ENCODE measurements at regions not wholly inside any gene's neighbourhood (a gene's known extent, or its start where the extent isn't known, plus 50 kb on each side); places are given as distances from the start of the nearest gene placed in this dataset.

- DNase-seq (ENCODE audit: low read depth, low spot score) (no peak), ATAC-seq (no peak)
- intact Hi-C loops (cut with micrococcal nuclease; ENCODE audit: unreplicated experiment): no loop called here
- no peaks in the 10 kb centered on the region for H3K9me3 ChIP-seq (ENCODE audit: control insufficient read depth, insufficient read depth, low read depth, low read length)
- no peaks in the 10 kb centered on the region for H3K27me3 ChIP-seq (ENCODE audit: control insufficient read depth, insufficient read depth, low read length)
- TF ChIP-seq SIN3A (IDR thresholded peaks at IDR 0.05; ENCODE audit: borderline replicate concordance, insufficient read depth, low read depth, low read length): no peak
- no peak for TF ChIP-seq POLR2AphosphoS5 (IDR thresholded peaks at IDR 0.05; ENCODE audit: low read depth, low read length)
- TF ChIP-seq CTCF (IDR thresholded peaks at IDR 0.05): no peak
- TF ChIP-seq TCF7L2 (IDR thresholded peaks at IDR 0.05; ENCODE audit: low read depth, low read length): no peak
- no peak for TF ChIP-seq REST (IDR thresholded peaks at IDR 0.05; ENCODE audit: insufficient read depth in 1 of 2, low read depth in 2 of 2, low read length in 1 of 2)
- POLR2A ChIA-PET: no interaction called here
- no TSS peak for BruUV-seq (replicated peaks)
- H3K4me1 ChIP-seq (ENCODE audit: control insufficient read depth, insufficient read depth, low read length): no peaks in the 10 kb centered on the region
- in situ Hi-C loops (cut with HindIII; ENCODE audit: low pct_unique_long_range_greater_than_20kb, low sequenced_read_pairs): no loop called here
- CTCF ChIA-PET: no interaction called here
- H3K4me3 ChIP-seq (ENCODE audit: low read depth in 2 of 2, low read length in 2 of 2): no peak overlapping the region
- no peak overlapping the region for H3K27ac ChIP-seq (ENCODE audit: low read length)
- H3K36me3 ChIP-seq (ENCODE audit: control insufficient read depth, insufficient read depth, low read length): no peaks in the 10 kb centered on the region
Measured at GRCh38 chr4:32102896-32103295, 1382.7 kb downstream of the PCDH7 start.

- intact Hi-C loops (cut with micrococcal nuclease; ENCODE audit: unreplicated experiment) (no loop called here), in situ Hi-C loops (cut with HindIII; ENCODE audit: low pct_unique_long_range_greater_than_20kb, low sequenced_read_pairs) (no loop called here)
- no TSS peak for BruUV-seq (replicated peaks)
- ChIA-PET POLR2A (no interaction called here), CTCF (no interaction called here)
- H3K27ac ChIP-seq (ENCODE audit: low read length): no peak overlapping the region
- TF ChIP-seq SIN3A (IDR thresholded peaks at IDR 0.05; ENCODE audit: borderline replicate concordance, insufficient read depth, low read depth, low read length): no peak
- no peak for TF ChIP-seq CTCF (IDR thresholded peaks at IDR 0.05)
- no peak for TF ChIP-seq REST (IDR thresholded peaks at IDR 0.05; ENCODE audit: insufficient read depth in 1 of 2, low read depth in 2 of 2, low read length in 1 of 2)
- no peak for TF ChIP-seq POLR2AphosphoS5 (IDR thresholded peaks at IDR 0.05; ENCODE audit: low read depth, low read length)
- no peak for TF ChIP-seq TCF7L2 (IDR thresholded peaks at IDR 0.05; ENCODE audit: low read depth, low read length)
- no peak overlapping the region for H3K4me3 ChIP-seq (ENCODE audit: low read depth in 2 of 2, low read length in 2 of 2)
- H3K36me3 ChIP-seq (ENCODE audit: control insufficient read depth, insufficient read depth, low read length): no peaks in the 10 kb centered on the region
- DNase-seq (ENCODE audit: low read depth, low spot score) (no peak), ATAC-seq (no peak)
- H3K27me3 ChIP-seq (ENCODE audit: control insufficient read depth, insufficient read depth, low read length): no peaks in the 10 kb centered on the region
- H3K9me3 ChIP-seq (ENCODE audit: control insufficient read depth, insufficient read depth, low read depth, low read length): no peaks in the 10 kb centered on the region
- no peaks in the 10 kb centered on the region for H3K4me1 ChIP-seq (ENCODE audit: control insufficient read depth, insufficient read depth, low read length)
Measured at GRCh38 chr4:32106767-32107166, 1386.6 kb downstream of the PCDH7 start.

Measured in Panc1 (cell line).